ENCODE measurements at regions not wholly inside any gene's neighbourhood (a gene's known extent, or its start where the extent isn't known, plus 50 kb on each side); places are given as distances from the start of the nearest gene placed in this dataset.

DNA sequence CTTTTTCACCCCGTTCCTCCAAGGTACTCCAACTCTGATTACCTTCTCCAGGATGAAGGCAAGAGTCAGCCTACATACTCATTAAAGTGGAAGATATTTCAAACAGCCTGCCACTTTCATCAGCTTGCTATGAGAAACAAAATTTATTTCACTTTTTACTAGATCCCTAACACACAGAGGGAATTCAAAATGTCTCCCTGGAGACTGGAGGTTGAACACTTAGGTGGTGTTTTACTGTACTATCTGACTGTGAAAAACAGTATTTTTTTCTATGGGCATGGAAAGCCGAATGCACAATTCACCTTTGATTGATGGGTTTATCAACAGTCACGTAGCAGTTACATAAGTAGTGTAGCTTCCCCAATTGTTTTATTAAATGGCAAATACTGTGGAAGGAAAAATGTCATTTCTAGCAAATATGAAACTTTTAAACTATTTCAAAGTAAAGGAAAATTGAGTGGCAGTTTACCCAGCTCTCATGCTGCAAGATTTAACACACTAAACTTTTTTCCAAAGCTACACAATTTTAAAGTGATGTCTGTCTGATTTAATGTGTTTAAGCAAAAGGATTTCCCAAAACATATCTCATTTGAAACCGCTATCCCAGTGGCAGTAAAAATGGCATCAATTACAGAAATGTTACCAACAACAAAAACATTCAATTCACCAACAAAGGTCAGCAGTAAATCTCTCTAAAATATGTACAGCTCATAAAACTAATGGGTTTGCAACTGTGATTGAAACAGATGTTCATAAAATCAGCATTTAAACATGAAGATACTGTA is 125.0 kb upstream of the TLE4 start:
- TF ChIP-seq, protein P1, sequence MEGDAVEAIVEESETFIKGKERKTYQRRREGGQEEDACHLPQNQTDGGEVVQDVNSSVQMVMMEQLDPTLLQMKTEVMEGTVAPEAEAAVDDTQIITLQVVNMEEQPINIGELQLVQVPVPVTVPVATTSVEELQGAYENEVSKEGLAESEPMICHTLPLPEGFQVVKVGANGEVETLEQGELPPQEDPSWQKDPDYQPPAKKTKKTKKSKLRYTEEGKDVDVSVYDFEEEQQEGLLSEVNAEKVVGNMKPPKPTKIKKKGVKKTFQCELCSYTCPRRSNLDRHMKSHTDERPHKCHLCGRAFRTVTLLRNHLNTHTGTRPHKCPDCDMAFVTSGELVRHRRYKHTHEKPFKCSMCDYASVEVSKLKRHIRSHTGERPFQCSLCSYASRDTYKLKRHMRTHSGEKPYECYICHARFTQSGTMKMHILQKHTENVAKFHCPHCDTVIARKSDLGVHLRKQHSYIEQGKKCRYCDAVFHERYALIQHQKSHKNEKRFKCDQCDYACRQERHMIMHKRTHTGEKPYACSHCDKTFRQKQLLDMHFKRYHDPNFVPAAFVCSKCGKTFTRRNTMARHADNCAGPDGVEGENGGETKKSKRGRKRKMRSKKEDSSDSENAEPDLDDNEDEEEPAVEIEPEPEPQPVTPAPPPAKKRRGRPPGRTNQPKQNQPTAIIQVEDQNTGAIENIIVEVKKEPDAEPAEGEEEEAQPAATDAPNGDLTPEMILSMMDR (IDR thresholded peaks at IDR 0.05), result no peak
- no peak for TF ChIP-seq POLR2A (IDR thresholded peaks at IDR 0.05)

Data from testis (tissue), 2 donors.